NCI-H2227 treated with DMSO at 0.1 percent for 48 hours (cell line): ENCODE measurements at regions not wholly inside any gene's neighbourhood (a gene's known extent, or its start where the extent isn't known, plus 50 kb on each side); places are given as distances from the start of the nearest gene placed in this dataset.
"Not testable (repeated sequence)": the region's sequence is repeated elsewhere in the genome, so short reads cannot be mapped to it uniquely, and the experiment has no call there.

Experiments used
- DNase-seq: peaks from one replicate; lab custom pipeline; 2025; lab: John Stamatoyannopoulos, UW

- DNase-seq: no peak
Observed at GRCh38 chr11:129699711-129700304, 115.8 kb upstream of the TMEM45B start.

GRCh38 chr11:129700701-129701100, 114.9 kb upstream of the TMEM45B start:
- DNase-seq: no peak

- DNase-seq: no peak
Observed at GRCh38 chr11:129701706-129702105, 113.9 kb upstream of the TMEM45B start.

- DNase-seq: no peak
Observed at GRCh38 chr11:129702410-129703398, 112.9 kb upstream of the TMEM45B start.

GRCh38 chr11:129703846-129704245, 111.8 kb upstream of the TMEM45B start:
- no peak for DNase-seq

- no peak for DNase-seq
Observed at GRCh38 chr11:129704831-129705230, 110.8 kb upstream of the TMEM45B start.

- no peak for DNase-seq
Observed at GRCh38 chr11:129705341-129705740, 110.3 kb upstream of the TMEM45B start.

GRCh38 chr11:129705933-129706332, 109.7 kb upstream of the TMEM45B start:
- no peak for DNase-seq

GRCh38 chr11:129709801-129710398, 105.7 kb upstream of the TMEM45B start:
- DNase-seq: no peak

GRCh38 chr11:129710423-129710822, 105.2 kb upstream of the TMEM45B start:
- DNase-seq: no peak

- no peak for DNase-seq
Observed at GRCh38 chr11:129711760-129712159, 103.9 kb upstream of the TMEM45B start.

GRCh38 chr11:129712486-129713240, 103.0 kb upstream of the TMEM45B start:
- DNase-seq: not testable (repeated sequence)

GRCh38 chr11:129719037-129719436, 96.6 kb upstream of the TMEM45B start:
- no peak for DNase-seq

- no peak for DNase-seq
Observed at GRCh38 chr11:129720156-129720555, 95.5 kb upstream of the TMEM45B start.

- DNase-seq: no peak
Observed at GRCh38 chr11:129720994-129721393, 94.7 kb upstream of the TMEM45B start.

GRCh38 chr11:129721685-129722084, 94.0 kb upstream of the TMEM45B start:
- DNase-seq: no peak

- DNase-seq: no peak
Observed at GRCh38 chr11:129722529-129722928, 93.1 kb upstream of the TMEM45B start.

- no peak for DNase-seq
Observed at GRCh38 chr11:129723146-129723760, 92.4 kb upstream of the TMEM45B start.

GRCh38 chr11:129723761-129724162, 91.9 kb upstream of the TMEM45B start:
- DNase-seq: no peak

GRCh38 chr11:129724866-129725265, 90.8 kb upstream of the TMEM45B start:
- no peak for DNase-seq

- no peak for DNase-seq
Observed at GRCh38 chr11:129726179-129726578, 89.5 kb upstream of the TMEM45B start.

- DNase-seq: no peak
Observed at GRCh38 chr11:129728581-129728980, 87.1 kb upstream of the TMEM45B start.
